Left ventricle myocardium inferior (tissue), 1 donor: ENCODE measurements at regions not wholly inside any gene's neighbourhood (a gene's known extent, or its start where the extent isn't known, plus 50 kb on each side); places are given as distances from the start of the nearest gene placed in this dataset.
"Not testable (repeated sequence)": the region's sequence is repeated elsewhere in the genome, so short reads cannot be mapped to it uniquely, and the experiment has no call there.

Experiments used
- DNase-seq: peaks from one replicate; pipeline ENCODE4 v3.0.0-alpha.2; 2020
- H3K27ac ChIP-seq: fragments of 200-600 bp; replicated peaks from 2 replicates; pipeline ENCODE4 v1.8.0; 2021
- H3K27me3 ChIP-seq: fragments of 200-600 bp; 2 replicates; pipeline ENCODE4 v1.8.0; 2021; ENCODE audit warnings: low read depth
- H3K36me3 ChIP-seq: fragments of 200-600 bp; 2 replicates; pipeline ENCODE4 v1.8.0; 2021
- H3K4me1 ChIP-seq: fragments of 200-600 bp; 2 replicates; pipeline ENCODE4 v1.8.0; 2021
- H3K4me3 ChIP-seq: fragments of 200-600 bp; 2 replicates; pipeline ENCODE4 v1.8.0; 2021; ENCODE audit warnings: mild to moderate bottlenecking, moderate library complexity
- H3K9me3 ChIP-seq: fragments of 200-600 bp; replicated peaks from 2 replicates; pipeline ENCODE4 v1.8.0; 2021
- intact Hi-C: fragments of 100-400 bp; cut with micrococcal nuclease; formaldehyde crosslinking; loops from one replicate; pipeline ENCODE4 v1.11.0; 2022
- TF ChIP-seq, protein P1 (sequence below): fragments of 200-600 bp; IDR thresholded peaks from 2 replicates; pipeline ENCODE4 v1.8.0; 2021; ENCODE audit warnings: antibody characterized with exemption, mild to moderate bottlenecking, borderline replicate concordance
- donor health status: DM: no; HTN: yes; CAD: no; lungs with severe emphysema.

DNA sequence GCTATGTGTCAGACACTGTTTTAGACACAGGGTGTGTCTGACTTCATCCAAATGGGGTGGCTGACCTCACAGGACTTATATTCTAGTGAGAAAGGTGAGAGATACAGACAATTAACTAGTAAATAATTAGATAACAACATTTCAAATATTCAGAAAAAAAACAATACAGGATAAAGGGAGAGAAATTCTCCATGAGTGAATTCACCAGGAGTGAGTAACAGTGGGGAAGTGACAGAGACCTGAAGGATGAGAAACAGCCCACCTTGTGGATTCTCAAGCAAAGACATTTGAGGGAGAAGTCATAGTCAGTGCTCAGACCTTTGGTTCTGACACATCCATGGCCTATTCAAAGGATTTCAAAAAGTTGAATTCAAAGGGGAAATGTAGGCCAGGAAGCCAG lies 627.9 kb downstream of the IQCM start:
- no peak for DNase-seq
- Histone ChIP-seq H3K9me3 (no peaks in the 10 kb centered on the region), H3K27me3 (no peaks in the 10 kb centered on the region), H3K36me3 (no peaks in the 10 kb centered on the region), H3K4me1 (no peaks in the 10 kb centered on the region), H3K27ac (no peak overlapping the region), H3K4me3 (no peak overlapping the region)
- TF ChIP-seq, protein P1, sequence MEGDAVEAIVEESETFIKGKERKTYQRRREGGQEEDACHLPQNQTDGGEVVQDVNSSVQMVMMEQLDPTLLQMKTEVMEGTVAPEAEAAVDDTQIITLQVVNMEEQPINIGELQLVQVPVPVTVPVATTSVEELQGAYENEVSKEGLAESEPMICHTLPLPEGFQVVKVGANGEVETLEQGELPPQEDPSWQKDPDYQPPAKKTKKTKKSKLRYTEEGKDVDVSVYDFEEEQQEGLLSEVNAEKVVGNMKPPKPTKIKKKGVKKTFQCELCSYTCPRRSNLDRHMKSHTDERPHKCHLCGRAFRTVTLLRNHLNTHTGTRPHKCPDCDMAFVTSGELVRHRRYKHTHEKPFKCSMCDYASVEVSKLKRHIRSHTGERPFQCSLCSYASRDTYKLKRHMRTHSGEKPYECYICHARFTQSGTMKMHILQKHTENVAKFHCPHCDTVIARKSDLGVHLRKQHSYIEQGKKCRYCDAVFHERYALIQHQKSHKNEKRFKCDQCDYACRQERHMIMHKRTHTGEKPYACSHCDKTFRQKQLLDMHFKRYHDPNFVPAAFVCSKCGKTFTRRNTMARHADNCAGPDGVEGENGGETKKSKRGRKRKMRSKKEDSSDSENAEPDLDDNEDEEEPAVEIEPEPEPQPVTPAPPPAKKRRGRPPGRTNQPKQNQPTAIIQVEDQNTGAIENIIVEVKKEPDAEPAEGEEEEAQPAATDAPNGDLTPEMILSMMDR: no peak
- intact Hi-C loops: no loop called here

- no peak for DNase-seq
- peaks cover 19% of the 10 kb centered on the region for H3K9me3 ChIP-seq
- H3K27me3 ChIP-seq: no peaks in the 10 kb centered on the region
- no peaks in the 10 kb centered on the region for H3K4me1 ChIP-seq
- intact Hi-C loops: no loop called here
- H3K36me3 ChIP-seq: no peaks in the 10 kb centered on the region
- TF ChIP-seq, protein P1: no peak
- H3K4me3 ChIP-seq: no peak overlapping the region
- no peak overlapping the region for H3K27ac ChIP-seq
These were observed 632.0 kb downstream of the IQCM start for GRCh38 chr4:149183638-149184037.

DNA sequence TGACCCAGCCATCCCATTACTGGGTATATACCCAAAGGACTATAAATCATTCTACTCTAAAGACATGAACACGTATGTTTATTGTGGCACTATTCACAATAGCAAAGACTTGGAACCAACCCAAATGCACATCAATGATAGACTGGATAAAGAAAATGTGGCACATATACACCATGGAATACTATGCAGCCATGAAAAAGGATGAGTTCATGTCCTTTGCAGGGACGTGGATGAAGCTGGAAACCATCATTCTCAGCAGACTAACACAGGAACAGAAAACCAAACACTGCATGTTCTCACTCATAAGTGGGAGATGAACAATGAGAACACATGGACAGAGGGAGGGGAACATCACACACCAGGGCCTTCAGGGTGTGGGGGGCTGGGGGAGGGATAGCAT lies 634.2 kb downstream of the IQCM start:
- H3K4me3 ChIP-seq, intact Hi-C loops, H3K27me3 ChIP-seq, H3K4me1 ChIP-seq, H3K36me3 ChIP-seq, H3K27ac ChIP-seq, DNase-seq: not testable (repeated sequence)
- H3K9me3 ChIP-seq: peaks cover 19% of the 10 kb centered on the region

GRCh38 chr4:149176039-149176438 lies 639.6 kb downstream of the IQCM start:
- TF ChIP-seq, protein P1: no peak
- Histone ChIP-seq H3K27ac (no peak overlapping the region), H3K27me3 (no peaks in the 10 kb centered on the region), H3K4me1 (no peaks in the 10 kb centered on the region), H3K4me3 (no peak overlapping the region), H3K36me3 (no peaks in the 10 kb centered on the region), H3K9me3 (peaks cover 14% of the 10 kb centered on the region)
- no peak for DNase-seq
- intact Hi-C loops: no loop called here

- Histone ChIP-seq H3K4me1 (no peaks in the 10 kb centered on the region), H3K4me3 (no peak overlapping the region)
- TF ChIP-seq, protein P1: no peak
These were observed 640.1 kb downstream of the IQCM start for GRCh38 chr4:149175549-149175948.

DNA sequence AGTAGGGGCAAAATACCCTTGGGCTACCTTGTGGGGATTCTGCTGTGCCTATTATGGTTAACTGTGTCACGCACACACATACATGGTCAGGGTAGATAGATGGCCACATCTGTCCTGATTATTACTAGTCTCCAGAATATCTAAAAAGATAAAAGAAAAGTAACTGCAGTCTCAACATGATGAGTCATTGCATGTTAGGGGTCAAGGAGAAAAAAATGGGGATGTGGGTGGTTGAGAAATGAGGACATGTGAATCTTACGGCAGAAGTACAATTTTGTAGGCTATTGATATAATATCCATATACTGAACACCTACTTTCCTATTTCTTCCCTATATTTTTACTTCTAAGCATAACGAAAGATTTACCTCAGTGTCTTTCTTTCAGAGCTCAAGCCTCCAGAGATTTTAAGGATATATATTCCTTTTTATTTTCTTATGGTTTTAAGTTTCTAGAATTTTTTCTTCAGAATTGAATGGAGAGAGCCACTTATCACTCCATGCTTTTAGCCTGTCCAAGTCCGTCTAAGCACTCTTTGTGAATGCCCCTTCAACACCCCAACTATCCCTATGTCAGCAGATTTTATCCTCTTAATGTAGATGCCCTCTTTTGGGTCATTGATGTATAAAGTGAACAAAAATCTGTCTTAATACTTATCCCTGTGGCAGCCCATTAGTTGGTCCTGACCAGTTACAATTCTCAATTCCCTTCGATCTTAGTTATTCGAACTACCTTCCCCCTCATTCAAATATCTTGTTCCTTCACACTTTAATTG lies 642.2 kb downstream of the IQCM start:
- no peak for DNase-seq
- TF ChIP-seq, protein P1: no peak
- H3K4me3 ChIP-seq: no peak overlapping the region
- no peaks in the 10 kb centered on the region for H3K36me3 ChIP-seq
- intact Hi-C loops: no loop called here
- no peaks in the 10 kb centered on the region for H3K27me3 ChIP-seq
- H3K4me1 ChIP-seq: no peaks in the 10 kb centered on the region
- H3K27ac ChIP-seq: no peak overlapping the region
- H3K9me3 ChIP-seq: no peaks in the 10 kb centered on the region

More at GRCh38 chr4:149175549-149175948, 640.1 kb downstream of the IQCM start:
- Histone ChIP-seq H3K27ac (no peak overlapping the region), H3K9me3 (peaks cover 9% of the 10 kb centered on the region), H3K27me3 (no peaks in the 10 kb centered on the region), H3K36me3 (no peaks in the 10 kb centered on the region)
- DNase-seq: no peak
- intact Hi-C loops: no loop called here
